ENCODE measurements at regions not wholly inside any gene's neighbourhood (a gene's known extent, or its start where the extent isn't known, plus 50 kb on each side); places are given as distances from the start of the nearest gene placed in this dataset.

GRCh38 chr14:98935921-98936320, 336.1 kb downstream of the BCL11B start (continued):
- TF ChIP-seq PRDM15 (CRISPR knock-in tag; IDR thresholded peaks at IDR 0.05) (no peak), ETV6 (CRISPR knock-in tag; IDR thresholded peaks at IDR 0.05) (no peak), E2F1 (CRISPR knock-in tag; IDR thresholded peaks at IDR 0.05) (no peak), SP1 (CRISPR knock-in tag; conservative IDR thresholded peaks at IDR 0.05) (no peak), GTF2I (CRISPR knock-in tag; conservative IDR thresholded peaks at IDR 0.05) (no peak), ZNF416 (CRISPR knock-in tag; IDR thresholded peaks at IDR 0.05) (no peak), NFYB (CRISPR knock-in tag; conservative IDR thresholded peaks at IDR 0.05; ENCODE audit: low read depth) (no peak)
- TF ChIP-seq, protein P1, sequence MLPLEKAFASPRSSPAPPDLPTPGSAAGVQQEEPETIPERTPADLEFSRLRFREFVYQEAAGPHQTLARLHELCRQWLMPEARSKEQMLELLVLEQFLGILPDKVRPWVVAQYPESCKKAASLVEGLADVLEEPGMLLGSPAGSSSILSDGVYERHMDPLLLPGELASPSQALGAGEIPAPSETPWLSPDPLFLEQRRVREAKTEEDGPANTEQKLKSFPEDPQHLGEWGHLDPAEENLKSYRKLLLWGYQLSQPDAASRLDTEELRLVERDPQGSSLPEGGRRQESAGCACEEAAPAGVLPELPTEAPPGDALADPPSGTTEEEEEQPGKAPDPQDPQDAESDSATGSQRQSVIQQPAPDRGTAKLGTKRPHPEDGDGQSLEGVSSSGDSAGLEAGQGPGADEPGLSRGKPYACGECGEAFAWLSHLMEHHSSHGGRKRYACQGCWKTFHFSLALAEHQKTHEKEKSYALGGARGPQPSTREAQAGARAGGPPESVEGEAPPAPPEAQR (CRISPR knock-in tag; IDR thresholded peaks at IDR 0.05), result no peak
- TF ChIP-seq, protein P2, sequence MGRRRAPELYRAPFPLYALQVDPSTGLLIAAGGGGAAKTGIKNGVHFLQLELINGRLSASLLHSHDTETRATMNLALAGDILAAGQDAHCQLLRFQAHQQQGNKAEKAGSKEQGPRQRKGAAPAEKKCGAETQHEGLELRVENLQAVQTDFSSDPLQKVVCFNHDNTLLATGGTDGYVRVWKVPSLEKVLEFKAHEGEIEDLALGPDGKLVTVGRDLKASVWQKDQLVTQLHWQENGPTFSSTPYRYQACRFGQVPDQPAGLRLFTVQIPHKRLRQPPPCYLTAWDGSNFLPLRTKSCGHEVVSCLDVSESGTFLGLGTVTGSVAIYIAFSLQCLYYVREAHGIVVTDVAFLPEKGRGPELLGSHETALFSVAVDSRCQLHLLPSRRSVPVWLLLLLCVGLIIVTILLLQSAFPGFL (CRISPR knock-in tag; IDR thresholded peaks at IDR 0.05; ENCODE audit: borderline replicate concordance), result no peak

GRCh38 chr14:98937021-98937420, 335.0 kb downstream of the BCL11B start:
- Mint-ChIP-seq H3K4me1 (no peaks in the 10 kb centered on the region; the same call in 1 of the 2 replicates), H3K4me3 (no peak overlapping the region), H3K27ac (no peak overlapping the region), H3K9me3 (peaks cover 4% of the 10 kb centered on the region), H3K27me3 (ENCODE audit: low read depth) (no peaks in the 10 kb centered on the region), H3K36me3 (no peaks in the 10 kb centered on the region)
- CTCF ChIA-PET, result no interaction called here
- DNase-seq (ENCODE audit: low spot score), result no peak
- no peak for ATAC-seq
- POLR2A ChIA-PET, result no interaction called here
- no peak for TF ChIP-seq ZNF281 (CRISPR knock-in tag; IDR thresholded peaks at IDR 0.05)
- no peak for TF ChIP-seq CBFB (CRISPR knock-in tag; IDR thresholded peaks at IDR 0.05; ENCODE audit: low read depth)
- TF ChIP-seq ZNF396 (CRISPR knock-in tag; IDR thresholded peaks at IDR 0.05; ENCODE audit: borderline replicate concordance), result no peak
- no peak for TF ChIP-seq MXD4 (CRISPR knock-in tag; IDR thresholded peaks at IDR 0.05; ENCODE audit: borderline replicate concordance)
- TF ChIP-seq, protein P3, sequence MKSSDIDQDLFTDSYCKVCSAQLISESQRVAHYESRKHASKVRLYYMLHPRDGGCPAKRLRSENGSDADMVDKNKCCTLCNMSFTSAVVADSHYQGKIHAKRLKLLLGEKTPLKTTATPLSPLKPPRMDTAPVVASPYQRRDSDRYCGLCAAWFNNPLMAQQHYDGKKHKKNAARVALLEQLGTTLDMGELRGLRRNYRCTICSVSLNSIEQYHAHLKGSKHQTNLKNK (CRISPR knock-in tag; IDR thresholded peaks at IDR 0.05), result no peak
- TF ChIP-seq, protein P4, sequence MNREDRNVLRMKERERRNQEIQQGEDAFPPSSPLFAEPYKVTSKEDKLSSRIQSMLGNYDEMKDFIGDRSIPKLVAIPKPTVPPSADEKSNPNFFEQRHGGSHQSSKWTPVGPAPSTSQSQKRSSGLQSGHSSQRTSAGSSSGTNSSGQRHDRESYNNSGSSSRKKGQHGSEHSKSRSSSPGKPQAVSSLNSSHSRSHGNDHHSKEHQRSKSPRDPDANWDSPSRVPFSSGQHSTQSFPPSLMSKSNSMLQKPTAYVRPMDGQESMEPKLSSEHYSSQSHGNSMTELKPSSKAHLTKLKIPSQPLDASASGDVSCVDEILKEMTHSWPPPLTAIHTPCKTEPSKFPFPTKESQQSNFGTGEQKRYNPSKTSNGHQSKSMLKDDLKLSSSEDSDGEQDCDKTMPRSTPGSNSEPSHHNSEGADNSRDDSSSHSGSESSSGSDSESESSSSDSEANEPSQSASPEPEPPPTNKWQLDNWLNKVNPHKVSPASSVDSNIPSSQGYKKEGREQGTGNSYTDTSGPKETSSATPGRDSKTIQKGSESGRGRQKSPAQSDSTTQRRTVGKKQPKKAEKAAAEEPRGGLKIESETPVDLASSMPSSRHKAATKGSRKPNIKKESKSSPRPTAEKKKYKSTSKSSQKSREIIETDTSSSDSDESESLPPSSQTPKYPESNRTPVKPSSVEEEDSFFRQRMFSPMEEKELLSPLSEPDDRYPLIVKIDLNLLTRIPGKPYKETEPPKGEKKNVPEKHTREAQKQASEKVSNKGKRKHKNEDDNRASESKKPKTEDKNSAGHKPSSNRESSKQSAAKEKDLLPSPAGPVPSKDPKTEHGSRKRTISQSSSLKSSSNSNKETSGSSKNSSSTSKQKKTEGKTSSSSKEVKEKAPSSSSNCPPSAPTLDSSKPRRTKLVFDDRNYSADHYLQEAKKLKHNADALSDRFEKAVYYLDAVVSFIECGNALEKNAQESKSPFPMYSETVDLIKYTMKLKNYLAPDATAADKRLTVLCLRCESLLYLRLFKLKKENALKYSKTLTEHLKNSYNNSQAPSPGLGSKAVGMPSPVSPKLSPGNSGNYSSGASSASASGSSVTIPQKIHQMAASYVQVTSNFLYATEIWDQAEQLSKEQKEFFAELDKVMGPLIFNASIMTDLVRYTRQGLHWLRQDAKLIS (CRISPR knock-in tag; IDR thresholded peaks at IDR 0.05; ENCODE audit: borderline replicate concordance), result no peak
- TF ChIP-seq ATF1 (CRISPR knock-in tag; IDR thresholded peaks at IDR 0.05), result no peak
- no peak for TF ChIP-seq ESRRA (CRISPR knock-in tag; IDR thresholded peaks at IDR 0.05; ENCODE audit: borderline replicate concordance)
- TF ChIP-seq FOXK1 (CRISPR knock-in tag; IDR thresholded peaks at IDR 0.05), result no peak
- TF ChIP-seq E2F1 (CRISPR knock-in tag; IDR thresholded peaks at IDR 0.05), result no peak
- TF ChIP-seq, protein P5, sequence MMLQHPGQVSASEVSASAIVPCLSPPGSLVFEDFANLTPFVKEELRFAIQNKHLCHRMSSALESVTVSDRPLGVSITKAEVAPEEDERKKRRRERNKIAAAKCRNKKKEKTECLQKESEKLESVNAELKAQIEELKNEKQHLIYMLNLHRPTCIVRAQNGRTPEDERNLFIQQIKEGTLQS (CRISPR knock-in tag; conservative IDR thresholded peaks at IDR 0.05), result no peak

Data from WTC11 (cell line).